Keratinocyte (primary cell): ENCODE measurements at regions not wholly inside any gene's neighbourhood (a gene's known extent, or its start where the extent isn't known, plus 50 kb on each side); places are given as distances from the start of the nearest gene placed in this dataset.

ENCODE experiments used
- DNase-seq: peaks from one replicate; pipeline ENCODE4 v3.0.0-alpha.2; 2011; ENCODE audit warnings: low read depth, missing footprints, low spot score
- FAIRE-seq: peaks from 2 replicates; lab custom pipeline; 2011; peaks lifted over from hg19 to GRCh38; lab: Jason Lieb, UNC
- H2AFZ ChIP-seq: 2 replicates; pipeline ENCODE4 v1.6.0; 2012; ENCODE audit warnings: low read length, control low read depth, inconsistent platforms; ENCODE audit not compliant: control insufficient read depth
- H3K27ac ChIP-seq: 2 replicates; pipeline ENCODE4 v1.5.1; 2011; ENCODE audit warnings: low read length; ENCODE audit not compliant: control insufficient read depth, insufficient read depth
- H3K27me3 ChIP-seq: 3 replicates; pipeline ENCODE4 v1.6.0; 2011; ENCODE audit warnings: low read length; ENCODE audit not compliant: control insufficient read depth, insufficient read depth; ENCODE audit errors: extremely low read depth
- H3K36me3 ChIP-seq, 2 experiments: 2 replicates in 1 of 2; 3 replicates in 1 of 2; pipeline ENCODE4 v1.5.1; 2011; ENCODE audit warnings: low read length in 2 of 2, mild to moderate bottlenecking in 1 of 2; ENCODE audit not compliant: control insufficient read depth in 2 of 2, insufficient read depth in 2 of 2; ENCODE audit errors: extremely low read depth in 1 of 2
- H3K4me1 ChIP-seq: 3 replicates; pipeline ENCODE4 v1.5.1; 2011; ENCODE audit warnings: low read length; ENCODE audit not compliant: control insufficient read depth, insufficient read depth; ENCODE audit errors: extremely low read depth
- H3K4me2 ChIP-seq: 3 replicates; pipeline ENCODE4 v1.6.0; 2011; ENCODE audit warnings: low read depth, low read length; ENCODE audit not compliant: control insufficient read depth, insufficient read depth; ENCODE audit errors: extremely low read depth
- H3K4me3 ChIP-seq, 3 experiments: fragments of 200-600 bp in 1 of 3; sonication (generic) in 1 of 3; 2 replicates in 2 of 3; 3 replicates in 1 of 3; pipeline ENCODE4 v1.5.1; 2011 to 2016; ENCODE audit warnings: low read length in 3 of 3, mild to moderate bottlenecking in 3 of 3, control low read depth in 2 of 3, inconsistent platforms in 1 of 3, low read depth in 1 of 3, mixed read lengths in 1 of 3, mixed run types in 1 of 3, moderate library complexity in 1 of 3; ENCODE audit not compliant: control insufficient read depth in 2 of 3, insufficient read depth in 2 of 3; ENCODE audit errors: extremely low read depth in 1 of 3
- H3K79me2 ChIP-seq: 2 replicates; pipeline ENCODE4 v1.6.0; 2012; ENCODE audit warnings: low read length; ENCODE audit not compliant: control insufficient read depth, insufficient read depth
- H3K9ac ChIP-seq: 3 replicates; pipeline ENCODE4 v1.6.0; 2011; ENCODE audit warnings: low read length; ENCODE audit not compliant: control insufficient read depth, insufficient read depth; ENCODE audit errors: extremely low read depth
- H3K9me1 ChIP-seq: 3 replicates; pipeline ENCODE4 v1.6.0; 2011; ENCODE audit warnings: low read length; ENCODE audit not compliant: control insufficient read depth, insufficient read depth; ENCODE audit errors: extremely low read depth
- H3K9me3 ChIP-seq: 2 replicates; pipeline ENCODE4 v1.5.1; 2012; ENCODE audit warnings: low read depth, low read length; ENCODE audit not compliant: control insufficient read depth
- H4K20me1 ChIP-seq: 3 replicates; pipeline ENCODE4 v1.6.0; 2011; ENCODE audit warnings: low read length; ENCODE audit not compliant: control insufficient read depth, insufficient read depth; ENCODE audit errors: extremely low read depth
- EZH2 ChIP-seq: IDR thresholded peaks from one replicate; pipeline ENCODE4 v1.6.1; 2012; ENCODE audit warnings: inconsistent platforms, mild to moderate bottlenecking, low read length, moderate library complexity
- dilution Hi-C: fragments of 300-500 bp; cut with MboI; formaldehyde crosslinking; loops from one replicate; pipeline ENCODE4 v1.7.0; 2020; ENCODE audit warnings: low sequenced_read_pairs; ENCODE audit not compliant: extremely low pct_ligation_motif_present
- TF ChIP-seq, protein P1 (sequence below), 3 experiments: IDR thresholded peaks in 1 of 3; conservative IDR thresholded peaks in 1 of 3; optimal IDR thresholded peaks in 1 of 3; 2 replicates in 2 of 3; 3 replicates in 1 of 3; pipeline versions ENCODE3 to v1.5.1; 2011; ENCODE audit warnings: low read length in 3 of 3, mild to moderate bottlenecking in 3 of 3, moderate library complexity in 2 of 3, control low read depth in 1 of 3, inconsistent platforms in 1 of 3; ENCODE audit not compliant: insufficient read depth in 2 of 3; ENCODE audit errors: extremely low read depth in 1 of 3

DNA sequence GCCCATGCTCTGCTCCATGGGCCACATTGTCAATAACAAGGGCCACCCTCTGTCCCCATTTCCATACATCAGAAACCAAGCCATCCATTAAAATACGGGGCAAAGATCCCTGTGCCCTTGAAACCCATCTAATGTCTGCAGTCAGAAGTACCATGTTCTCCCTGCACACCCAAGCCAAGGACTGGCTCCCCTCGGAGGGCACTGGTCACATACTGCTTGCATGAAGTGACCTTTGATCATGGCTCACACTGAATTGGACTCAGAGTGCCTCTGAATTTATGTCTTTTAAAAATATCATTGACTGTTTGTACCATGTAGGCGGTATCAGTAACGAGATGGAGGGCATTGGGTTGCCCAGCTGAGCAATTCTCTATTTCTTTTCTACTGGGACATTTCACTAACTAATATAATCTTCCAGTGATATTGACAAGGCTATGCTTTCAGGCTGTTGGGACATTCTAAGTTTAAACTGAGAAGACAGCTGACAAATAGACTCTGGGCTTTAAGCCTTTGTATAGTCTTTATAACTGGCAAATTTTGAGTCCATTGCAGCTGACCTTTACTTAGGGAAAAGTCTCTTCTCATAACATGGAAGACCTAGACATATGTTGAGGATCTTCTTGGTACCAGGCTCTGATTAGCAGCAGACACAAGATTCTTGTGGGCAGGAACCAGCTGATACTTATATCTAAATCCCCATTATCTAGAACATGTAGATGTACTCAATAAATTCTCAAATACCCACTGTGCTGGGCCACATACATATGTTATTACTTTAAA lies 214.3 kb downstream of the MYCN start:
- no peak for FAIRE-seq
- Histone ChIP-seq H3K9ac (no peak overlapping the region), H3K9me3 (no peaks in the 10 kb centered on the region), H3K27ac (no peak overlapping the region), H3K27me3 (no peaks in the 10 kb centered on the region), H3K4me3 (no peak overlapping the region), H3K4me2 (no peak overlapping the region), H4K20me1 (peaks cover 4% of the 10 kb centered on the region), H3K36me3 (no peaks in the 10 kb centered on the region), H3K4me1 (no peaks in the 10 kb centered on the region), H3K79me2 (no peaks in the 10 kb centered on the region), H3K9me1 (no peaks in the 10 kb centered on the region), H2AFZ (no peak overlapping the region)
- no peak for DNase-seq
- dilution Hi-C loops = no loop called here
- no peak for TF ChIP-seq EZH2
- TF ChIP-seq, protein P1, sequence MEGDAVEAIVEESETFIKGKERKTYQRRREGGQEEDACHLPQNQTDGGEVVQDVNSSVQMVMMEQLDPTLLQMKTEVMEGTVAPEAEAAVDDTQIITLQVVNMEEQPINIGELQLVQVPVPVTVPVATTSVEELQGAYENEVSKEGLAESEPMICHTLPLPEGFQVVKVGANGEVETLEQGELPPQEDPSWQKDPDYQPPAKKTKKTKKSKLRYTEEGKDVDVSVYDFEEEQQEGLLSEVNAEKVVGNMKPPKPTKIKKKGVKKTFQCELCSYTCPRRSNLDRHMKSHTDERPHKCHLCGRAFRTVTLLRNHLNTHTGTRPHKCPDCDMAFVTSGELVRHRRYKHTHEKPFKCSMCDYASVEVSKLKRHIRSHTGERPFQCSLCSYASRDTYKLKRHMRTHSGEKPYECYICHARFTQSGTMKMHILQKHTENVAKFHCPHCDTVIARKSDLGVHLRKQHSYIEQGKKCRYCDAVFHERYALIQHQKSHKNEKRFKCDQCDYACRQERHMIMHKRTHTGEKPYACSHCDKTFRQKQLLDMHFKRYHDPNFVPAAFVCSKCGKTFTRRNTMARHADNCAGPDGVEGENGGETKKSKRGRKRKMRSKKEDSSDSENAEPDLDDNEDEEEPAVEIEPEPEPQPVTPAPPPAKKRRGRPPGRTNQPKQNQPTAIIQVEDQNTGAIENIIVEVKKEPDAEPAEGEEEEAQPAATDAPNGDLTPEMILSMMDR (optimal IDR thresholded peaks at IDR 0.05 in 1 of 3, IDR thresholded peaks at IDR 0.05 in 1 of 3, conservative IDR thresholded peaks at IDR 0.05 in 1 of 3; ENCODE audit: extremely low read depth in 1 of 3, insufficient read depth in 2 of 3, low read length in 3 of 3) = no peak

DNA sequence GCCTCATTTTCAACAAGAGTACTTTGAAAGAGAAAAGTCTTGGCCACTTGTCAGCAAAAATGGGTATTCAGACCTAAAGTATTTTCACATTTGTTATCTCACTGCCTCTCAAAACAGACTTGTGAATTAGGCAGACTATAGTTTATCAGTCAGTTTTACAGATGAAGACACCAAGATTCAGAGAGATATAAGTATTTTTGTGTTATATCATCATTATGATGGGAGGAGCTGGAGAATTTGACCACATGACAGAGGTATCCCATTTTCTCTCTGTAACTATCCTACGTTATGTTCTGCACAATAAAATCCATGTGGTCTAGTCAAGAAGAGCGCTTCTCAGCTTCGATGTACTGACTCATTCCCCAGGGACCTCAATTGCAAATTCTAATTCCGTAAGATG lies 213.7 kb downstream of the MYCN start:
- dilution Hi-C loops = no loop called here
- FAIRE-seq = no peak
- H3K27ac ChIP-seq = no peak overlapping the region

More for the DNA sequence above, 213.7 kb downstream of the MYCN start:
- Histone ChIP-seq H3K9ac (no peak overlapping the region), H3K4me1 (no peaks in the 10 kb centered on the region), H3K9me3 (no peaks in the 10 kb centered on the region), H3K4me3 (no peak overlapping the region), H3K79me2 (no peaks in the 10 kb centered on the region), H3K27me3 (no peaks in the 10 kb centered on the region), H4K20me1 (peaks cover 4% of the 10 kb centered on the region), H3K36me3 (no peaks in the 10 kb centered on the region), H2AFZ (no peak overlapping the region), H3K4me2 (no peak overlapping the region), H3K9me1 (no peaks in the 10 kb centered on the region)
- TF ChIP-seq, protein P1 (optimal IDR thresholded peaks at IDR 0.05 in 1 of 3, IDR thresholded peaks at IDR 0.05 in 1 of 3, conservative IDR thresholded peaks at IDR 0.05 in 1 of 3; ENCODE audit: extremely low read depth in 1 of 3, insufficient read depth in 2 of 3, low read length in 3 of 3) = no peak
- TF ChIP-seq EZH2 = no peak
- DNase-seq = no peak
